ENCODE measurements at regions not wholly inside any gene's neighbourhood (a gene's known extent, or its start where the extent isn't known, plus 50 kb on each side); places are given as distances from the start of the nearest gene placed in this dataset.

DNA sequence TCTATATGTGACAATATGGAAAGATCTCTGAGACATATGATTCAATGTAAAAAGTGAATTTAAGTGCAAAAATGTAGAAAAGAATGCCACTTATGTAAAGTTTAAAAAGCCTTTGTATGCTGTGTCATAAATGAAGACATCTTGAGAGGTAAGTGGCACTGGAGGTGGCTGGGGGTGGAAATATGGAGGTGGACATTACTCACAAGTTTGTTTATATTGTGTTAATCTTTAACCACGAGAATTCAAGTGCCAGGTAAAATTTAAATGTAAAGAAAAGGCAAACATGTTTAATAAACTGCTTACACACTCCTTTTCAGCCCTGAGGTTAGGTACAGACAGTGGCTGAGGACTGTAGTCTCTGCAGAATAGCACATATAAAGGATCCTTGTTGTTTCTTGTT, 235.1 kb downstream of the ABCC12 start:
- no peak for ATAC-seq
- no peak overlapping the region for H3K27ac ChIP-seq (ENCODE audit: extremely low read length, insufficient read depth, low read length)
- TF ChIP-seq, protein P1, sequence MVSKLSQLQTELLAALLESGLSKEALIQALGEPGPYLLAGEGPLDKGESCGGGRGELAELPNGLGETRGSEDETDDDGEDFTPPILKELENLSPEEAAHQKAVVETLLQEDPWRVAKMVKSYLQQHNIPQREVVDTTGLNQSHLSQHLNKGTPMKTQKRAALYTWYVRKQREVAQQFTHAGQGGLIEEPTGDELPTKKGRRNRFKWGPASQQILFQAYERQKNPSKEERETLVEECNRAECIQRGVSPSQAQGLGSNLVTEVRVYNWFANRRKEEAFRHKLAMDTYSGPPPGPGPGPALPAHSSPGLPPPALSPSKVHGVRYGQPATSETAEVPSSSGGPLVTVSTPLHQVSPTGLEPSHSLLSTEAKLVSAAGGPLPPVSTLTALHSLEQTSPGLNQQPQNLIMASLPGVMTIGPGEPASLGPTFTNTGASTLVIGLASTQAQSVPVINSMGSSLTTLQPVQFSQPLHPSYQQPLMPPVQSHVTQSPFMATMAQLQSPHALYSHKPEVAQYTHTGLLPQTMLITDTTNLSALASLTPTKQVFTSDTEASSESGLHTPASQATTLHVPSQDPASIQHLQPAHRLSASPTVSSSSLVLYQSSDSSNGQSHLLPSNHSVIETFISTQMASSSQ (IDR thresholded peaks at IDR 0.05; ENCODE audit: low read depth): 0 out of 2 replicates have a peak, but pooled peaks have one; percentile 25
- TF ChIP-seq, protein P1 (CRISPR knock-in tag; IDR thresholded peaks at IDR 0.05; ENCODE audit: borderline replicate concordance): no peak
- TF ChIP-seq ZNF207 (IDR thresholded peaks at IDR 0.05; ENCODE audit: borderline replicate concordance): no peak
- no peaks in the 10 kb centered on the region for H4K20me1 ChIP-seq (ENCODE audit: insufficient read depth, low read length)
- WGBS (ENCODE audit: low lambda C conversion rate): 0% methylated on average over 1 of the region's 1 CpG
- no peaks in the 10 kb centered on the region for H3K9me3 ChIP-seq (ENCODE audit: low read length)
- POLR2A ChIA-PET: no interaction called here
- DNase-seq (ENCODE audit: low spot score): no peak
- no peak overlapping the region for H3K4me2 ChIP-seq (ENCODE audit: low read depth, low read length)
- H3K4me1 ChIP-seq (ENCODE audit: insufficient read depth, low read length): peaks cover 6% of the 10 kb centered on the region
- H3K9ac ChIP-seq (ENCODE audit: insufficient read depth, low read depth, low read length): no peak overlapping the region
- in situ Hi-C loops (cut with HindIII; ENCODE audit: extremely low pct_ligation_motif_present, low pct_unique_long_range_greater_than_20kb) (no loop called here), intact Hi-C loops (cut with micrococcal nuclease; ENCODE audit: unreplicated experiment) (no loop called here)
- no peaks in the 10 kb centered on the region for H3K79me2 ChIP-seq (ENCODE audit: insufficient read depth, low read length)
- CTCF ChIA-PET (ENCODE audit: low intra/inter-chr PET ratio, low total read pairs): no interaction called here
- H3K36me3 ChIP-seq (replicated peaks in 1 of 2; ENCODE audit: control insufficient read depth in 1 of 2, insufficient read depth in 2 of 2, low read length in 2 of 2): no peaks in the 10 kb centered on the region
- H3K27me3 ChIP-seq (ENCODE audit: control insufficient read depth in 1 of 2, insufficient read depth in 2 of 2, low read length in 2 of 2): no peaks in the 10 kb centered on the region; a peak in 2 of 5 replicates
- peak; percentile 36 for FAIRE-seq
- H3K4me3 ChIP-seq (replicated peaks in 1 of 3; ENCODE audit: insufficient read depth in 1 of 3, low read depth in 2 of 3, low read length in 3 of 3): no peak overlapping the region
- no peak overlapping the region for H2AFZ ChIP-seq (ENCODE audit: low read length)
- BruUV-seq (replicated peaks): no TSS peak

GRCh38 chr16:47917118-47917517, 238.7 kb downstream of the ABCC12 start:
- Histone ChIP-seq H2AFZ (ENCODE audit: low read length) (no peak overlapping the region), H3K4me3 (replicated peaks in 1 of 3; ENCODE audit: insufficient read depth in 1 of 3, low read depth in 2 of 3, low read length in 3 of 3) (no peak overlapping the region), H3K79me2 (ENCODE audit: insufficient read depth, low read length) (no peaks in the 10 kb centered on the region), H3K27me3 (ENCODE audit: control insufficient read depth in 1 of 2, insufficient read depth in 2 of 2, low read length in 2 of 2) (no peaks in the 10 kb centered on the region; a peak in 1 of 5 replicates), H3K9me3 (ENCODE audit: low read length) (no peaks in the 10 kb centered on the region), H3K4me2 (ENCODE audit: low read depth, low read length) (no peak overlapping the region), H3K4me1 (ENCODE audit: insufficient read depth, low read length) (peaks cover 6% of the 10 kb centered on the region), H4K20me1 (ENCODE audit: insufficient read depth, low read length) (no peaks in the 10 kb centered on the region), H3K9ac (ENCODE audit: insufficient read depth, low read depth, low read length) (no peak overlapping the region), H3K36me3 (replicated peaks in 1 of 2; ENCODE audit: control insufficient read depth in 1 of 2, insufficient read depth in 2 of 2, low read length in 2 of 2) (no peaks in the 10 kb centered on the region), H3K27ac (ENCODE audit: extremely low read length, insufficient read depth, low read length) (no peak overlapping the region)
- BruUV-seq (replicated peaks): no TSS peak
- TF ChIP-seq ZNF383 (CRISPR knock-in tag; IDR thresholded peaks at IDR 0.05; ENCODE audit: borderline replicate concordance): no peak
- no peak for TF ChIP-seq BCL3 (CRISPR knock-in tag; IDR thresholded peaks at IDR 0.05)
- TF ChIP-seq KLF11 (CRISPR knock-in tag; IDR thresholded peaks at IDR 0.05): no peak
- TF ChIP-seq KDM2A (CRISPR knock-in tag; IDR thresholded peaks at IDR 0.05; ENCODE audit: borderline replicate concordance, low read depth): no peak
- TF ChIP-seq SSRP1 (CRISPR knock-in tag; IDR thresholded peaks at IDR 0.05): no peak
- DNase-seq (ENCODE audit: low spot score) (no peak), ATAC-seq (no peak), FAIRE-seq (no peak)
- ChIA-PET POLR2A (no interaction called here), CTCF (ENCODE audit: low intra/inter-chr PET ratio, low total read pairs) (no interaction called here)
- in situ Hi-C loops (cut with HindIII; ENCODE audit: extremely low pct_ligation_motif_present, low pct_unique_long_range_greater_than_20kb): no loop called here
- intact Hi-C loops (cut with micrococcal nuclease; ENCODE audit: unreplicated experiment): no loop called here
